Neural cell (in vitro differentiated cells): ENCODE measurements at regions not wholly inside any gene's neighbourhood (a gene's known extent, or its start where the extent isn't known, plus 50 kb on each side); places are given as distances from the start of the nearest gene placed in this dataset.

ENCODE experiments used
- H2AFZ ChIP-seq: fragments of 200-600, 300-800 bp; sonication (generic), shearing (Covaris generic); 2 replicates; pipeline ENCODE4 v1.6.0; 2014; ENCODE audit warnings: low read depth, mild to moderate bottlenecking, antibody characterized with exemption, low read length, moderate library complexity
- H3F3A ChIP-seq: fragments of 200-600 bp; shearing (Covaris generic); 2 replicates; pipeline ENCODE4 v1.6.1; 2016; ENCODE audit warnings: mild to moderate bottlenecking, moderate library complexity, mixed read lengths, antibody characterized with exemption, low read length; ENCODE audit not compliant: insufficient read depth, poor library complexity, severe bottlenecking
- H3K27ac ChIP-seq: fragments of 200-600, 300-800 bp; sonication (generic), shearing (Covaris generic); 2 replicates; pipeline ENCODE4 v1.5.1; 2014; ENCODE audit warnings: mild to moderate bottlenecking, low read length, moderate library complexity
- H3K27me3 ChIP-seq: fragments of 300-800, 200-600 bp; sonication (generic), shearing (Covaris generic); 2 replicates; pipeline ENCODE4 v1.6.0; 2014; ENCODE audit warnings: mild to moderate bottlenecking, low read depth, low read length, moderate library complexity; ENCODE audit not compliant: insufficient read depth
- H3K36me3 ChIP-seq: fragments of 300-800, 200-600 bp; sonication (generic), shearing (Covaris generic); 2 replicates; pipeline ENCODE4 v1.5.1; 2014; ENCODE audit warnings: mild to moderate bottlenecking, antibody characterized with exemption, low read length, moderate library complexity; ENCODE audit not compliant: insufficient read depth
- H3K4me2 ChIP-seq: fragments of 300-800, 200-600 bp; sonication (generic), shearing (Covaris generic); 2 replicates; pipeline ENCODE4 v1.6.0; 2014; ENCODE audit warnings: mild to moderate bottlenecking, low read length
- H3K4me3 ChIP-seq: fragments of 300-800, 200-600 bp; sonication (generic), shearing (Covaris generic); 2 replicates; pipeline ENCODE4 v1.5.1; 2014; ENCODE audit warnings: mild to moderate bottlenecking, low read length, moderate library complexity
- H3K79me2 ChIP-seq: fragments of 200-600 bp; shearing (Covaris generic); replicated peaks from 2 replicates; pipeline ENCODE4 v1.6.0; 2014; ENCODE audit warnings: mild to moderate bottlenecking, low read length, moderate library complexity; ENCODE audit not compliant: insufficient read depth
- H3K9ac ChIP-seq: fragments of 300-800, 200-600 bp; sonication (generic), shearing (Covaris generic); 2 replicates; pipeline ENCODE4 v1.6.1; 2016; ENCODE audit warnings: mild to moderate bottlenecking, low read length, mixed read lengths
- H3K9me2 ChIP-seq: fragments of 200-600 bp; shearing (Covaris generic); 2 replicates; pipeline ENCODE4 v1.6.1; 2016; ENCODE audit warnings: mild to moderate bottlenecking, low read length, mixed read lengths; ENCODE audit not compliant: insufficient read depth
- H3K9me3 ChIP-seq: fragments of 200-600, 300-800 bp; sonication (generic), shearing (Covaris generic); 2 replicates; pipeline ENCODE4 v1.6.1; 2016; ENCODE audit warnings: mild to moderate bottlenecking, mixed run types, low read length, moderate library complexity, mixed read lengths
- H4K20me1 ChIP-seq: fragments of 200-600 bp; shearing (Covaris generic); 2 replicates; pipeline ENCODE4 v1.6.1; 2016; ENCODE audit warnings: mild to moderate bottlenecking, mixed run types; ENCODE audit not compliant: insufficient read depth
- CTCF ChIP-seq: fragments of 450-650 bp; IDR thresholded peaks from 2 replicates; pipeline ENCODE4 v1.5.1; 2014; ENCODE audit warnings: antibody characterized with exemption, mild to moderate bottlenecking, moderate library complexity; ENCODE audit not compliant: poor library complexity, severe bottlenecking
- EP300 ChIP-seq: fragments of 450-650 bp; conservative IDR thresholded peaks from 2 replicates; pipeline ENCODE4 v1.6.1; 2014; ENCODE audit warnings: antibody characterized with exemption, mild to moderate bottlenecking, moderate library complexity; ENCODE audit not compliant: poor library complexity, severe bottlenecking
- EZH2 ChIP-seq: fragments of 200-600, 300-800 bp; shearing (Covaris generic), sonication (generic); IDR thresholded peaks from 2 replicates; pipeline ENCODE4 v1.6.1; 2014; ENCODE audit warnings: antibody characterized with exemption, low read length, borderline replicate concordance, mild to moderate bottlenecking; ENCODE audit not compliant: insufficient read depth, poor library complexity, severe bottlenecking
- MXI1 ChIP-seq: fragments of 450-650 bp; conservative IDR thresholded peaks from 2 replicates; pipeline ENCODE4 v1.6.1; 2014; ENCODE audit warnings: antibody characterized with exemption, mild to moderate bottlenecking; ENCODE audit not compliant: poor library complexity, severe bottlenecking
- POLR2AphosphoS5 ChIP-seq: IDR thresholded peaks from 2 replicates; pipeline ENCODE4 v1.6.1; 2012
- RAD21 ChIP-seq: fragments of 450-650 bp; conservative IDR thresholded peaks from 2 replicates; pipeline ENCODE4 v1.6.1; 2014; ENCODE audit warnings: antibody characterized with exemption, mild to moderate bottlenecking, moderate library complexity
- REST ChIP-seq: IDR thresholded peaks from 2 replicates; pipeline ENCODE4 v1.6.1; 2012; ENCODE audit warnings: borderline replicate concordance
- SMC3 ChIP-seq: fragments of 450-650 bp; conservative IDR thresholded peaks from 2 replicates; pipeline ENCODE4 v1.6.1; 2014; ENCODE audit warnings: antibody characterized with exemption, mild to moderate bottlenecking, moderate library complexity; ENCODE audit not compliant: poor library complexity
- TAF1 ChIP-seq: IDR thresholded peaks from 2 replicates; pipeline ENCODE4 v1.6.1; 2012; ENCODE audit warnings: low read depth

- Histone ChIP-seq H3K9me3 (no peaks in the 10 kb centered on the region), H3K79me2 (no peaks in the 10 kb centered on the region), H2AFZ (no peak overlapping the region), H3K4me2 (no peak overlapping the region), H3K4me3 (no peak overlapping the region), H3K27ac (no peak overlapping the region), H3K27me3 (no peaks in the 10 kb centered on the region), H3K36me3 (no peaks in the 10 kb centered on the region), H3K9me2 (no peaks in the 10 kb centered on the region), H4K20me1 (no peaks in the 10 kb centered on the region), H3K9ac (no peak overlapping the region), H3F3A (no peaks in the 10 kb centered on the region)
- TF ChIP-seq RAD21 (no peak), CTCF (no peak), MXI1 (no peak), EZH2 (no peak), TAF1 (no peak), SMC3 (no peak), REST (no peak), EP300 (no peak), POLR2AphosphoS5 (no peak)
These were observed 50.4 kb upstream of the TSPAN8 start for GRCh38 chr12:71208053-71208685.
